NT2/D1 (cell line): ENCODE measurements at regions not wholly inside any gene's neighbourhood (a gene's known extent, or its start where the extent isn't known, plus 50 kb on each side); places are given as distances from the start of the nearest gene placed in this dataset.

Experiments
- SUZ12 ChIP-seq: IDR thresholded peaks from 2 replicates; pipeline ENCODE4 v1.6.1; 2011; ENCODE audit not compliant: insufficient read length, insufficient read depth; ENCODE audit errors: extremely low read depth
- YY1 ChIP-seq: IDR thresholded peaks from 2 replicates; pipeline ENCODE4 v1.6.1; 2011; ENCODE audit not compliant: insufficient read length, insufficient read depth
- ZNF274 ChIP-seq: IDR thresholded peaks from 2 replicates; pipeline ENCODE4 v1.6.1; 2011; ENCODE audit warnings: mild to moderate bottlenecking, low read depth, low read length

GRCh38 chr7:18103436-18104218, 76.0 kb upstream of the PRPS1L1 start:
- TF ChIP-seq ZNF274 (no peak), SUZ12 (no peak), YY1 (no peak)
